HCT116 (cell line): ENCODE measurements at regions not wholly inside any gene's neighbourhood (a gene's known extent, or its start where the extent isn't known, plus 50 kb on each side); places are given as distances from the start of the nearest gene placed in this dataset.

Experiments used
- ATAC-seq: fragments of 200-7000 bp; cut with Tn5 transposase; 2 replicates; pipeline ENCODE4 v1.9.1; 2020; ENCODE audit warnings: mild to moderate bottlenecking, moderate library complexity
- BruUV-seq: library from RNA; stranded (reverse); fragments of 400-500 nt; replicated peaks from 2 replicates; lab custom pipeline; 2021; lab: Mats Ljungman, UMichigan
- CTCF ChIA-PET: fragments of 300-600 bp; sonication (Branson Sonifier 250); formaldehyde crosslinking; loops from one replicate; lab custom pipeline; 2021; ENCODE audit warnings: antibody characterized with exemption; lab: Charles Lee
- POLR2A ChIA-PET: fragments of 300-600, 350-600 bp; sonication (Branson Sonifier 250); formaldehyde crosslinking; loops from one replicate; lab custom pipeline; 2021; ENCODE audit warnings: antibody characterized with exemption; lab: Charles Lee
- RAD21 ChIA-PET, 2 experiments: fragments of 300-600 bp; sonication (Branson Sonifier 250); formaldehyde crosslinking; loops; one replicate each; lab custom pipeline; 2023; ENCODE audit warnings: low total read pairs in 2 of 2; ENCODE audit not compliant: uncharacterized antibody in 2 of 2, unreplicated experiment in 2 of 2, low non-redundant PET in 1 of 2; lab: Charles Lee
- DNase-seq: peaks from one replicate; pipeline ENCODE4 v3.0.0-alpha.2; 2010; ENCODE audit warnings: low read depth, low spot score
- H2AFZ ChIP-seq: fragments of 200-600 bp; shearing (Covaris generic), sonication (generic); 2 replicates; pipeline ENCODE4 v1.6.1; 2017; ENCODE audit warnings: low read depth, mixed run types, mixed read lengths, antibody characterized with exemption, low read length; ENCODE audit not compliant: poor library complexity, severe bottlenecking
- H3K27ac ChIP-seq: 2 replicates; pipeline ENCODE4 v1.5.1; 2012; ENCODE audit warnings: low read depth, low read length
- H3K27me3 ChIP-seq: fragments of 200-600 bp; sonication (generic); 2 replicates; pipeline ENCODE4 v1.6.1; 2016; ENCODE audit warnings: mixed run types, low read length, mixed read lengths; ENCODE audit not compliant: insufficient read depth
- H3K36me3 ChIP-seq, 2 experiments: fragments of 200-500 bp in 1 of 2; fragments of 200-600 bp in 1 of 2; sonication (Bioruptor generic) in 1 of 2; sonication (generic) in 1 of 2; 2 replicates each; pipeline versions ENCODE4 v1.5.1 to v1.6.1; 2014 to 2016; ENCODE audit warnings: low read length in 2 of 2, inconsistent platforms in 1 of 2, mixed read lengths in 1 of 2, mixed run types in 1 of 2; ENCODE audit not compliant: insufficient read depth in 2 of 2, control insufficient read depth in 1 of 2
- H3K4me1 ChIP-seq, 2 experiments: fragments of 200-600 bp in 1 of 2; sonication (generic) in 1 of 2; 2 replicates each; pipeline versions ENCODE4 v1.5.1 to v1.6.1; 2012 to 2017; ENCODE audit warnings: low read length in 2 of 2, inconsistent platforms in 1 of 2, mild to moderate bottlenecking in 1 of 2, mixed read lengths in 1 of 2, mixed run types in 1 of 2, moderate library complexity in 1 of 2; ENCODE audit not compliant: insufficient read depth in 2 of 2, control insufficient read depth in 1 of 2
- H3K4me2 ChIP-seq: fragments of 200-600 bp; sonication (generic); 2 replicates; pipeline ENCODE4 v1.6.1; 2017; ENCODE audit warnings: mixed run types, low read length, mixed read lengths
- H3K4me3 ChIP-seq, 2 experiments: fragments of 200-600 bp in 1 of 2; sonication (generic) in 1 of 2; replicated peaks in 1 of 2; 2 replicates each; pipeline ENCODE4 v1.5.1; 2011 to 2016; ENCODE audit warnings: low read length in 2 of 2, control low read depth in 1 of 2, low read depth in 1 of 2, mild to moderate bottlenecking in 1 of 2, mixed read lengths in 1 of 2, mixed run types in 1 of 2
- H3K79me2 ChIP-seq: fragments of 200-600 bp; sonication (generic); 2 replicates; pipeline ENCODE4 v1.6.1; 2017; ENCODE audit warnings: mild to moderate bottlenecking, mixed run types, low read length, moderate library complexity, mixed read lengths; ENCODE audit not compliant: insufficient read depth
- H3K9ac ChIP-seq: fragments of 200-600 bp; sonication (generic); 2 replicates; pipeline ENCODE4 v1.6.1; 2016; ENCODE audit warnings: low read length, mixed read lengths
- H3K9me2 ChIP-seq: fragments of 200-600 bp; sonication (generic), shearing (Covaris generic); 2 replicates; pipeline ENCODE4 v1.6.1; 2017; ENCODE audit warnings: mixed run types, mild to moderate bottlenecking, moderate library complexity; ENCODE audit not compliant: insufficient read depth
- H3K9me3 ChIP-seq, 2 experiments: fragments of 200-500 bp in 1 of 2; fragments of 200-600 bp in 1 of 2; sonication (Bioruptor generic) in 1 of 2; sonication (generic) in 1 of 2; 2 replicates each; pipeline ENCODE4 v1.6.1; 2014 to 2017; ENCODE audit warnings: low read length in 2 of 2, mixed read lengths in 2 of 2, inconsistent platforms in 1 of 2, low read depth in 1 of 2, mild to moderate bottlenecking in 1 of 2, mixed run types in 1 of 2, moderate library complexity in 1 of 2; ENCODE audit not compliant: control insufficient read depth in 1 of 2, insufficient read depth in 1 of 2
- H4K20me1 ChIP-seq: fragments of 200-600 bp; sonication (generic), shearing (Covaris generic); 2 replicates; pipeline ENCODE4 v1.6.1; 2017; ENCODE audit warnings: mixed run types, mild to moderate bottlenecking, moderate library complexity; ENCODE audit not compliant: insufficient read depth
- CBX3 ChIP-seq: IDR thresholded peaks from 2 replicates; pipeline ENCODE4 v1.6.1; 2012; ENCODE audit warnings: low read depth
- CEBPB ChIP-seq: IDR thresholded peaks from 2 replicates; pipeline ENCODE4 v1.6.1; 2012; ENCODE audit warnings: low read depth
- EGR1 ChIP-seq: IDR thresholded peaks from 2 replicates; pipeline ENCODE4 v1.6.1; 2012; ENCODE audit warnings: low read depth
- ELF1 ChIP-seq: IDR thresholded peaks from 2 replicates; pipeline ENCODE4 v1.6.1; 2012; ENCODE audit warnings: low read depth, borderline replicate concordance
- EZH2phosphoT487 ChIP-seq: fragments of 200-600 bp; IDR thresholded peaks from 2 replicates; pipeline ENCODE4 v1.6.1; 2018; ENCODE audit warnings: antibody characterized with exemption, borderline replicate concordance
- FOSL1 ChIP-seq: IDR thresholded peaks from 2 replicates; pipeline ENCODE4 v1.6.1; 2012; ENCODE audit warnings: low read depth
- POLR2A ChIP-seq: IDR thresholded peaks from 2 replicates; pipeline ENCODE4 v1.7.0; 2011; ENCODE audit warnings: borderline replicate concordance; ENCODE audit not compliant: insufficient read depth, insufficient read length; ENCODE audit errors: extremely low read depth
- POLR2AphosphoS5 ChIP-seq: IDR thresholded peaks from 2 replicates; pipeline ENCODE4 v1.6.1; 2011; ENCODE audit warnings: mild to moderate bottlenecking, low read depth, low read length, moderate library complexity
- RAD21 ChIP-seq: IDR thresholded peaks from 2 replicates; pipeline ENCODE4 v1.6.1; 2012; ENCODE audit warnings: low read depth, mild to moderate bottlenecking
- SIN3A ChIP-seq: IDR thresholded peaks from 2 replicates; pipeline ENCODE4 v1.6.1; 2012; ENCODE audit warnings: low read depth
- SRF ChIP-seq: IDR thresholded peaks from 2 replicates; pipeline ENCODE4 v1.6.1; 2012; ENCODE audit warnings: low read depth
- TCF7L2 ChIP-seq: IDR thresholded peaks from 2 replicates; pipeline ENCODE4 v1.7.0; 2011; ENCODE audit warnings: borderline replicate concordance, inconsistent platforms; ENCODE audit not compliant: insufficient read depth, insufficient read length; ENCODE audit errors: extremely low read depth
- YY1 ChIP-seq: IDR thresholded peaks from 2 replicates; pipeline ENCODE4 v1.6.1; 2011; ENCODE audit warnings: low read length, low read depth, moderate library complexity, mild to moderate bottlenecking; ENCODE audit not compliant: insufficient replicate concordance; ENCODE audit errors: extremely low read depth
- ZNF274 ChIP-seq: fragments of 200-500 bp; sonication (Bioruptor generic); IDR thresholded peaks from 2 replicates; pipeline ENCODE4 v1.6.1; 2014; ENCODE audit warnings: mild to moderate bottlenecking, low read depth, low read length, inconsistent platforms
- intact Hi-C: fragments of 100-400 bp; cut with micrococcal nuclease; formaldehyde crosslinking; loops from 2 replicates; pipeline ENCODE4 v1.10.0; 2022
- TF ChIP-seq, protein P1 (sequence below): IDR thresholded peaks from 2 replicates; pipeline ENCODE4 v1.6.1; 2012
- TF ChIP-seq, protein P2 (sequence below): IDR thresholded peaks from 2 replicates; pipeline ENCODE4 v1.6.1; 2012; ENCODE audit warnings: low read depth
- TF ChIP-seq, protein P3 (sequence below): IDR thresholded peaks from 2 replicates; pipeline ENCODE4 v1.6.1; 2011; ENCODE audit warnings: mild to moderate bottlenecking, low read length, moderate library complexity; ENCODE audit not compliant: insufficient replicate concordance; ENCODE audit errors: extremely low read depth

DNA sequence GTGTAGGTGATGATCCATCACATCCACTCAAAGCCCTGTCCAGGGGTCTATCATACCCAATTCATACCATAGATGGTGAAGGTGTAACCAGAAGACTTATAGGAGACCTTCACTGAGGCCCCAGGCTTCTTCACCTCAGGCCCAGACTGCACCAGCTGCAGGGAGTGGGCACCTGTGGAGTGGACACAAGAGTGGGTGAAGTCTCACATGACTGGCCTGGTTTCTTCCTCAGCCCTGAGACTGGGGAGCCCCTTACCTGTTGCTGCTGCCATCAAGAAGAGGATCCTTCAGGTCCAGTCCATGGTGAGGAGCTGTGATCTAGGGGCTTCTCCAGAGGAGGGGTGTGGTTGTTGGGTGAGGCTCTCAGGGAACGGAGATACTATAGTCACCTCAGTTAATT is 851.0 kb downstream of the TMEM121 start:
- DNase-seq (no peak), ATAC-seq (no peak)
- Histone ChIP-seq H3K9me2 (no peaks in the 10 kb centered on the region), H3K4me2 (no peak overlapping the region), H3K4me1 (no peaks in the 10 kb centered on the region), H3K27me3 (no peaks in the 10 kb centered on the region), H3K9me3 (peaks cover 0 to 10% of the 10 kb centered on the region in 2 experiments; a peak in 2 of 4 replicates), H3K9ac (no peak overlapping the region), H4K20me1 (no peaks in the 10 kb centered on the region), H2AFZ (no peak overlapping the region), H3K36me3 (no peaks in the 10 kb centered on the region), H3K27ac (no peak overlapping the region), H3K79me2 (no peaks in the 10 kb centered on the region), H3K4me3 (no peak overlapping the region)
- BruUV-seq = no TSS peak
- ChIA-PET CTCF (no interaction called here), RAD21 (no interaction called here), POLR2A (no interaction called here)
- TF ChIP-seq FOSL1 (no peak), RAD21 (no peak), CEBPB (no peak), POLR2AphosphoS5 (no peak), SRF (no peak), EZH2phosphoT487 (no peak), EGR1 (no peak), ZNF274 (no peak), ELF1 (no peak), CBX3 (no peak), YY1 (no peak), POLR2A (no peak), SIN3A (no peak), TCF7L2 (no peak)
- TF ChIP-seq, protein P1, sequence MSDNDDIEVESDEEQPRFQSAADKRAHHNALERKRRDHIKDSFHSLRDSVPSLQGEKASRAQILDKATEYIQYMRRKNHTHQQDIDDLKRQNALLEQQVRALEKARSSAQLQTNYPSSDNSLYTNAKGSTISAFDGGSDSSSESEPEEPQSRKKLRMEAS = no peak
- TF ChIP-seq, protein P2, sequence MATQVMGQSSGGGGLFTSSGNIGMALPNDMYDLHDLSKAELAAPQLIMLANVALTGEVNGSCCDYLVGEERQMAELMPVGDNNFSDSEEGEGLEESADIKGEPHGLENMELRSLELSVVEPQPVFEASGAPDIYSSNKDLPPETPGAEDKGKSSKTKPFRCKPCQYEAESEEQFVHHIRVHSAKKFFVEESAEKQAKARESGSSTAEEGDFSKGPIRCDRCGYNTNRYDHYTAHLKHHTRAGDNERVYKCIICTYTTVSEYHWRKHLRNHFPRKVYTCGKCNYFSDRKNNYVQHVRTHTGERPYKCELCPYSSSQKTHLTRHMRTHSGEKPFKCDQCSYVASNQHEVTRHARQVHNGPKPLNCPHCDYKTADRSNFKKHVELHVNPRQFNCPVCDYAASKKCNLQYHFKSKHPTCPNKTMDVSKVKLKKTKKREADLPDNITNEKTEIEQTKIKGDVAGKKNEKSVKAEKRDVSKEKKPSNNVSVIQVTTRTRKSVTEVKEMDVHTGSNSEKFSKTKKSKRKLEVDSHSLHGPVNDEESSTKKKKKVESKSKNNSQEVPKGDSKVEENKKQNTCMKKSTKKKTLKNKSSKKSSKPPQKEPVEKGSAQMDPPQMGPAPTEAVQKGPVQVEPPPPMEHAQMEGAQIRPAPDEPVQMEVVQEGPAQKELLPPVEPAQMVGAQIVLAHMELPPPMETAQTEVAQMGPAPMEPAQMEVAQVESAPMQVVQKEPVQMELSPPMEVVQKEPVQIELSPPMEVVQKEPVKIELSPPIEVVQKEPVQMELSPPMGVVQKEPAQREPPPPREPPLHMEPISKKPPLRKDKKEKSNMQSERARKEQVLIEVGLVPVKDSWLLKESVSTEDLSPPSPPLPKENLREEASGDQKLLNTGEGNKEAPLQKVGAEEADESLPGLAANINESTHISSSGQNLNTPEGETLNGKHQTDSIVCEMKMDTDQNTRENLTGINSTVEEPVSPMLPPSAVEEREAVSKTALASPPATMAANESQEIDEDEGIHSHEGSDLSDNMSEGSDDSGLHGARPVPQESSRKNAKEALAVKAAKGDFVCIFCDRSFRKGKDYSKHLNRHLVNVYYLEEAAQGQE = no peak
- TF ChIP-seq, protein P3, sequence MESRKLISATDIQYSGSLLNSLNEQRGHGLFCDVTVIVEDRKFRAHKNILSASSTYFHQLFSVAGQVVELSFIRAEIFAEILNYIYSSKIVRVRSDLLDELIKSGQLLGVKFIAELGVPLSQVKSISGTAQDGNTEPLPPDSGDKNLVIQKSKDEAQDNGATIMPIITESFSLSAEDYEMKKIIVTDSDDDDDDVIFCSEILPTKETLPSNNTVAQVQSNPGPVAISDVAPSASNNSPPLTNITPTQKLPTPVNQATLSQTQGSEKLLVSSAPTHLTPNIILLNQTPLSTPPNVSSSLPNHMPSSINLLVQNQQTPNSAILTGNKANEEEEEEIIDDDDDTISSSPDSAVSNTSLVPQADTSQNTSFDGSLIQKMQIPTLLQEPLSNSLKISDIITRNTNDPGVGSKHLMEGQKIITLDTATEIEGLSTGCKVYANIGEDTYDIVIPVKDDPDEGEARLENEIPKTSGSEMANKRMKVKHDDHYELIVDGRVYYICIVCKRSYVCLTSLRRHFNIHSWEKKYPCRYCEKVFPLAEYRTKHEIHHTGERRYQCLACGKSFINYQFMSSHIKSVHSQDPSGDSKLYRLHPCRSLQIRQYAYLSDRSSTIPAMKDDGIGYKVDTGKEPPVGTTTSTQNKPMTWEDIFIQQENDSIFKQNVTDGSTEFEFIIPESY = no peak
- intact Hi-C loops = no loop called here
